Spleen (tissue), 7 donors: ENCODE measurements at regions not wholly inside any gene's neighbourhood (a gene's known extent, or its start where the extent isn't known, plus 50 kb on each side); places are given as distances from the start of the nearest gene placed in this dataset.

Experiments used
- POLR2A ChIP-seq, 3 donors: fragments of 450-650 bp; IDR thresholded peaks; one replicate each; pipeline ENCODE4 v1.5.1; 2017; ENCODE audit warnings: antibody characterized with exemption in 3 of 3, mild to moderate bottlenecking in 1 of 3
- POLR2AphosphoS5 ChIP-seq, 3 donors: sonication (generic); formaldehyde crosslinking; IDR thresholded peaks; one replicate each; pipeline ENCODE4 v1.5.1; 2017; ENCODE audit warnings: antibody characterized with exemption in 3 of 3
- TF ChIP-seq, protein P1 (sequence below), 11 experiments: fragments of 200-600 bp in 7 of 11; fragments of 450-650 bp in 4 of 11; sonication (generic) in 4 of 11; IDR thresholded peaks in 8 of 11; conservative IDR thresholded peaks in 3 of 11; 1 replicate in 7 of 11; 2 replicates in 4 of 11; pipeline versions ENCODE4 v1.4.0 to v1.8.0; 2016 to 2021; ENCODE audit warnings: antibody characterized with exemption in 11 of 11, inconsistent platforms in 4 of 11, mild to moderate bottlenecking in 1 of 11
- donor health status: DM: no; HTN: no; CAD: no; lungs with moderate emphysema.
- donor health status: DM: no; HTN: no; CAD: no.
- donor health status: DM: no; HTN: no; CAD: no.

DNA sequence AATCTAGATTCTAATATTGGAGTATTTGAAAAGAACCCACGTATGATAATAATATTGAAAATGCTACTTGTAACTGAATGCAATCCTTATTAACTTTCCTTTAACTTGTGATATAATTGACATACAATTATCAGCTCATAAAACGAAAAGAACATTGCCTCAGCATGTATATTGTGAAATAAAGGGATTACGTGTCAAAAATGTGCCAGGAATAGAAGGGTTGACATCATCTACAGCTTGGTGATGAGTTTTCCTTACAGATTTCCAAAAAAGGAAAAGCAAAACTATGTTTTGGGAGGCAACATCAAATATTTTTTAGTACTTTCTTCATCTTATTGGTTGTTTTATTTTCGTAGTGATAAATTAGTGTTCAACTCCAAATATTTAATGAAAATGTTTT lies 266.0 kb upstream of the PTGER4 start:
- TF ChIP-seq POLR2A (IDR thresholded peaks at IDR 0.05) (no peak), POLR2AphosphoS5 (IDR thresholded peaks at IDR 0.05) (no peak)
- TF ChIP-seq, protein P1, sequence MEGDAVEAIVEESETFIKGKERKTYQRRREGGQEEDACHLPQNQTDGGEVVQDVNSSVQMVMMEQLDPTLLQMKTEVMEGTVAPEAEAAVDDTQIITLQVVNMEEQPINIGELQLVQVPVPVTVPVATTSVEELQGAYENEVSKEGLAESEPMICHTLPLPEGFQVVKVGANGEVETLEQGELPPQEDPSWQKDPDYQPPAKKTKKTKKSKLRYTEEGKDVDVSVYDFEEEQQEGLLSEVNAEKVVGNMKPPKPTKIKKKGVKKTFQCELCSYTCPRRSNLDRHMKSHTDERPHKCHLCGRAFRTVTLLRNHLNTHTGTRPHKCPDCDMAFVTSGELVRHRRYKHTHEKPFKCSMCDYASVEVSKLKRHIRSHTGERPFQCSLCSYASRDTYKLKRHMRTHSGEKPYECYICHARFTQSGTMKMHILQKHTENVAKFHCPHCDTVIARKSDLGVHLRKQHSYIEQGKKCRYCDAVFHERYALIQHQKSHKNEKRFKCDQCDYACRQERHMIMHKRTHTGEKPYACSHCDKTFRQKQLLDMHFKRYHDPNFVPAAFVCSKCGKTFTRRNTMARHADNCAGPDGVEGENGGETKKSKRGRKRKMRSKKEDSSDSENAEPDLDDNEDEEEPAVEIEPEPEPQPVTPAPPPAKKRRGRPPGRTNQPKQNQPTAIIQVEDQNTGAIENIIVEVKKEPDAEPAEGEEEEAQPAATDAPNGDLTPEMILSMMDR (IDR thresholded peaks at IDR 0.05 in 8 of 11, conservative IDR thresholded peaks at IDR 0.05 in 3 of 11) = no peak
